Fibroblast of pulmonary artery (primary cell): ENCODE measurements at regions not wholly inside any gene's neighbourhood (a gene's known extent, or its start where the extent isn't known, plus 50 kb on each side); places are given as distances from the start of the nearest gene placed in this dataset.
A peak's percentile ranks its signal among the peaks of the same experiment; 100 is the strongest.

ENCODE experiments used
- DNase-seq: peaks from one replicate; pipeline ENCODE4 v3.0.0-alpha.2; 2010; ENCODE audit warnings: low read depth
- H3K4me3 ChIP-seq: replicated peaks from 2 replicates; pipeline ENCODE4 v1.5.1; 2011; ENCODE audit warnings: low read depth, mild to moderate bottlenecking, control low read depth, low read length, moderate library complexity
- CTCF ChIP-seq: IDR thresholded peaks from 2 replicates; pipeline ENCODE4 v1.5.1; 2011; ENCODE audit warnings: mild to moderate bottlenecking, control low read depth, low read length, inconsistent platforms; ENCODE audit errors: missing control alignments

- TF ChIP-seq CTCF = no peak
- no peak overlapping the region for H3K4me3 ChIP-seq
- no peak for DNase-seq
Observed at GRCh38 chr22:44364751-44365130, 52.0 kb upstream of the SHISAL1 start.

GRCh38 chr22:44363980-44364750, 51.4 kb upstream of the SHISAL1 start:
- DNase-seq = no peak
- TF ChIP-seq CTCF = no peak
- no peak overlapping the region for H3K4me3 ChIP-seq

GRCh38 chr22:44363013-44363979, 50.5 kb upstream of the SHISAL1 start:
- DNase-seq = peak; percentile 99

GRCh38 chr22:44362249-44363012, 49.7 kb upstream of the SHISAL1 start:
- no peak overlapping the region for H3K4me3 ChIP-seq
- peak; percentile 14 for DNase-seq
- no peak for TF ChIP-seq CTCF

More at GRCh38 chr22:44363013-44363979, 50.5 kb upstream of the SHISAL1 start:
- no peak for TF ChIP-seq CTCF
- H3K4me3 ChIP-seq = no peak overlapping the region
